ENCODE measurements at regions not wholly inside any gene's neighbourhood (a gene's known extent, or its start where the extent isn't known, plus 50 kb on each side); places are given as distances from the start of the nearest gene placed in this dataset.

DNA sequence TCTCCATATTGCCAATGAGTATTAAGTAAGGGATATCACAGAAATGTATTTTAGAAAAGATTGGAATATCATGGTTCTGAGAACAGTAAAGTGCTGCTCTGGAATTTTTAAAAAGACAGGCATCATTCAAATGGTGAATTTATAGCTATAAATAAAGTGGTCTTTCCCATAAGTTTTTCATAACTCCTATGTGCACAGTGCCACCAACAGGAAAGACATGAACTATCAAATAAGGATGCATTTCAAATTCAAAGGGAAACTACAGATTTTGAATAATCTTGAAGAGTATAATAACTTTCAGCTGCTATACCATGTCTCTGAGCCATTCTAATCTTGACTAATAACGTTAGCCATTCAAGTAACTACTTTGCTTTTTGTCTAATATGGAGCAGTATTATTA, 456.8 kb upstream of the GJE1 start:
- DNase-seq (ENCODE audit: low spot score) = no peak

DNA sequence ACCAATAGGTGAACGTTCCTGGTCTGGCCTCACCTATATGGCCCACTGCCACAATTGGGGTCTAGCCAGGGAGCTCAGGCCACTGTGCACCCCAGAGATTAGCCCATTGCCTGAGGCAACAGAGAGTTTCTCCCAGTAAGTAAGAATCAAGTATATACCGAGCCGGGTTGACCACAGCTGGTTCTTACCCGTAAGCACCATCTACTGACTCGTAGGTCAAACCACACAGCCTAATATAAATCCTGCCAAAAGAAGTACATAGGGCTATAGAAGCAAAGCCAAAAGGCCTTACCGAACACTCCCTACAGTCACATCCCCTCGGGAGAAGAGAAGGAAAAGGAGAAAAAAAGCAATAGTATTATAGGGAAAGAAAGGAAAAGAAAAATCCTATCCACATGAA, 463.6 kb upstream of the GJE1 start:
- DNase-seq (ENCODE audit: low spot score) = no peak

DNA sequence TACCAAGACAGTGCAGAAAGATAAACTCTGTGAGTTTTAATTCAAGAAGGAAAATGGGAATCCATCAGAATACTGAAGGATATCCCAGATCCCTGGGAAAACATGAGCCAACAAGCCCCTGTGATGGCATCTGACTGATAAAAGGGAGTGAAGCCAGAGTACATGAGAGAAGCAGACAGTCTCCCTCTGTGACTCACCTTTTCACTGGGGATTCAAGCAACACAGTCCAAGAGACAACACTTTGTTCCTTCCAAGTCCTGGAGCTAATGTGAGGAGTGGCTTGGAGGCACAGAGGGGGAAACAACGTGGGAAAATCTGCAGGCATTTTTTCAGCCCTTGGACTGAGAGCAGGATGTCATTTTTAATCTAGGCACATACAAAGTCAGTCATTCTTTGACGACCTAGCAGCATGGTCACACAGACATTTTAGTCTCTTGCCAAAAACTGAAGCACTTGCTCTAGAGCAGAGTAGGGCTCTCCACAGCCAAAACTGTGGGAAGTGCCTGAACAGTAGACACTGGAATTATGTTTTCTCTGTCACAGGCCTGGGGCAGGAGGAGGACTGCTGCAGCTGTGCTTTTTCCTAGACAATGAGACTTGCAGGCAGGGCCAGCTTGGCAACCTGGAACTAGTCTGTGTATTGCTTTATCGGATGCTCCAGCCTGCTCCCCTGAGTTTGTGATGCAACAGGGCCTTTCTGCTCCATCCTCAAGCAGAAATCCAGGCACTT, 465.0 kb upstream of the GJE1 start:
- DNase-seq (ENCODE audit: low spot score) = peak; percentile 22

DNA sequence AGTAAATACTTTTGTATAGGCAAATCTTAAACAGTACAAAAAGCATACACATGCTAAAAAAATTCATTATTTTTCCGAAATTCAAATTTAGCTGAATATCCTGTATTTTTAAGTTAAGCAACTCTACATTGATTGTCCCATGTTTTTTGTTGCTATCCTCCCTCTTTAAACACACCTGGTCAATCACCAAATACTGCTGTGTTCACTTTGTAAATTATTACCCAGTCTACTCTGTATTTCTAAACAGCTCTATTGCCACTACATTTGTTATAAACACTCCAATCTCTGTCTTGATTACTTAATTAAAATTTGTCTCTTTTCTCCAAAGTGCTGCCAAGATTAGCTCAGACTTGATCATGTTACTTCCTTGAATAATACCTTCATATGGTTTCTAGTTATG, 466.5 kb upstream of the GJE1 start:
- DNase-seq (ENCODE audit: low spot score) = no peak

DNA sequence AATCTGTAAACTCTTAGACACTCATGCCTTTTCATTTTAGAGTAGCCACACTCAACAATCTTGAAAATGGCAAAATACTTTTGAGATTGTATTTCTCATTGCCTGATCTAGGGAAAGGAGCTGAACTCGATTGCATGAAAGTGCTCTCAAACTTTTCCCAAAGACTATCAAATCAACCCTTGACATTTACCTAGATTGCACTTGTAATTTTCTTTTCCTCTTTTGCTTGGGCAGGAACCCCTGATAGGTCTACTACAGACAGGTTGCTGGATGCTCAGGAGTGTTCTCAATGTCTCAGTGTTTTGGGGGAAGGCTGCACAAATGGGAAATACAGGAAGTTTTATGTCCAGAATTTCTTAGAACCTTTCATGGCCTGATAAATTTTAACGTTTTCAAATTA, 468.0 kb upstream of the GJE1 start:
- no peak for DNase-seq (ENCODE audit: low spot score)

DNA sequence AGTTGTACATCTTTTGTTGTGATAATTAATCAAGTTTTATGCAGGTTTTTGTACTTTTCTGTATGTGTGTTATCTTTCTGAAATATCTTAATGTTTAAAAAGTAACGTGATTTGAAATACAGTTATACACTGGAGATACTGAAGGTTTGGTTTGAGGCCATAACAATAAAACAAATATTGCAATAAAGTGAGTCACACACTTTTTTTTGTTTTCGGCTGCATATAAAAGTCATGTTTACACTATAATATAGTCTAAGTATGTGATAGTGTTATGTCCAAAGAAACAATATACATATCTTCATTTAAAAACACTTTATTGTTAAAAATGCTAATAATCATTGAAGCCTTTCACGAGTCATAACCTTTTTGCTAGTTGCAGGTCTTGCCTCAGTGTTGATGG, 473.1 kb upstream of the GJE1 start:
- DNase-seq (ENCODE audit: low spot score) = no peak

DNA sequence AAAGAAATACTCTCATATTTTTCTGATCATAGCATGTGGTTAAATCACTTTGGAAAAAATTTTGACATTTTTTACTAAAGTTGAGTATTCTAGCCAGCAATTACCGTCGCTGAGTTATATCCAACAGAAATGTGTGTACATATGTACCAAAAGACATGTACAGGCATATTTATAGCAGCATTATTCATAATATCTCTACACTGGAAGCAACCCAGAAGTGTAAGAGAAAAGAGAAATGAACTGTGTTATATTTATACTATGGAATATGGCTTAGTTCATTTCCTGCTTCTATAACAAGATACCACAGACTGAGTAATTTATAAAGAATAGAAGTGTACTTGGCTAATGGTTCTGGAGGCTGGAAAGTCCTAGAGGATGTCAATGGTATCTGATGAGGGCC, 474.0 kb upstream of the GJE1 start:
- DNase-seq (ENCODE audit: low spot score) = no peak

DNA sequence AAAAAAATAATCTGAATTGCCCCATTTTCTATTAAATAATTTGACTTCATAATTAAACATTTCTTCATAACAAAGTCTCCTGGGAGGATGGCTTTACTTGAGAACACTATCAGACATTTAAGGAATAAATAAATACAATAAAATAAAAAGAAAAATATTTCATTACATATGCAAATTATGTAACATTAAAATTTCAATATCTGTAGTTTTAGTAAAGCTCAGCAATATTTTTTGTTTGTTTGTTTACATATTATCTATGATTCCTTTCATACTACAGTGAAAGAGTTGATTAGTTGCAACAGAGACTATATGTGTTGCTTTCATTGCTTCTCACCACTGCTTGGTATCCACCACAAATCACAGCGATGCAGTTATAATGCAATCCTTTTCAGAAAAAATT, 474.9 kb upstream of the GJE1 start:
- DNase-seq (ENCODE audit: low spot score) = no peak

DNA sequence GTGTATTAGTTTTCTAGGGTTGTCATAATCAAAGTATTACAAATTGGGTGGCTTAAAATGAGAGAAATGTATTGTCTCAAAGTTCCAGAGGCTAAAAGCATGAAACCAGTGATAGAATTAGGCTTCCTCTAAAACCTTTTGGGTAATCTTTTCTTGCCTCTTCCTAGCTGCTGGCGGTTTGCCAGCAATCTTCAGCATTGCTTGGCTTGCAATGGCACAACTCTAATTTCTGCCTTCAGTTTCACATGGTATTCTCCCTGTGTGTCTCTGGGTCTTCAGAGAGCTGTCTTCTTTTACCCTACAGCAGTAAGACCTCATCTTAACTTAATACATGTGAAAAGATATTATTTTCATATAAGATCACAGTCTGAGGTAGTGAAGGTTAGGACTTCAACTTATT, 479.1 kb upstream of the GJE1 start:
- no peak for DNase-seq (ENCODE audit: low spot score)

DNA sequence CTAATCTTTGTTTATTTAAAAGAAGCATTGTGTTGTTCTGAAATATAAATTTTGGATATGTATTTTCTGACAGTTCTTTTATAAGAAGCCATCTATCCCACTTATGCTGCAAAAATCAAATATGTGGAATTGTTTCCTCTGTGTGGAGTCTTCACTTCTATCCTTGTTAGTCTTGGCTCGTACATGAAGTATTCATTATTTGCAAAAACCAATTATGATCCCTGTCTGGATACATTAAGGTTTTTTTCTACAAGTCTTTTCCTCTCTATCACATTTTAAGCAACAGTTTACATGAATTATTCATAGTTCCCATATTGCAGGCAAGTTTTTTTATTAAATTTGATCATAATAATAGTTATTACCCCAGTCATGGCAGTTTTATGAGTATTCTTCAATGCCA, 490.8 kb upstream of the GJE1 start:
- DNase-seq (ENCODE audit: low spot score) = no peak

DNA sequence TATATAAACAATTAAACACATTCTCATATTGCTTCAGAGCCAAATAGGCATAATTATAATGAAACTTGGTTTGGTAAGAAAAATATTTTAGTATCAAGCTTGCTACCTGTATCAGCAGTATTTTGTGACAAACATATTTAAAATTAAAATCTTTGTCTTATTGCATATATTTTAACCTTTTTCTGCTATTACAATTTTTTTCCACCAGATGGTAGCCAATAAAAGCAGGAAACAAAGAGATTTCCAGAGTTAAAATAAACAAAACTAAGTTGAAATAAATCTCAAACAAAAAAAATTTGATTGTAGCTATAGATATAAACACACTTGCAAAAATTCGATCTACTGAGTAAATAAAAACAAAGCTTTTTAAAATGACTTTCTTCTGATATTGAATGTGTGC, 491.3 kb upstream of the GJE1 start:
- no peak for DNase-seq (ENCODE audit: low spot score)

DNA sequence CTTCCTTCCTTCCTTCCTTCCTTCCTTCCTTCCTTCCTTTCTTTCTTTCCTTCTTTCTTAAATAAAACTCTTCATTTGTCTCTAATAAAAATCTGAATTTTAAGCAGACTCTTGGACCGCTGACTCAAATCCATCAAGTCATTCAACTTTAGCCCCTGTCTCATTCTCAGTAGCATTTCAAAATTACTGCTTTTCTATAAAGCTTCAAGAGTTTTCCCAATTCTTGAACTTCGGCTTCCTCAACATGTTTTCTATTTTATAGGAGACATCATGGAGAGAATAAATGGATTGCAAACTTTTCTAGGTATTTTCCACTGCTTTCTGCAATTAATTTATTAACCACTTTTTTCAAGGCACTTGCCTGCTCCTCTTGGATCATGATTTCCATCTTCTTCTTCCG, 497.1 kb upstream of the GJE1 start:
- DNase-seq (ENCODE audit: low spot score) = no peak

DNA sequence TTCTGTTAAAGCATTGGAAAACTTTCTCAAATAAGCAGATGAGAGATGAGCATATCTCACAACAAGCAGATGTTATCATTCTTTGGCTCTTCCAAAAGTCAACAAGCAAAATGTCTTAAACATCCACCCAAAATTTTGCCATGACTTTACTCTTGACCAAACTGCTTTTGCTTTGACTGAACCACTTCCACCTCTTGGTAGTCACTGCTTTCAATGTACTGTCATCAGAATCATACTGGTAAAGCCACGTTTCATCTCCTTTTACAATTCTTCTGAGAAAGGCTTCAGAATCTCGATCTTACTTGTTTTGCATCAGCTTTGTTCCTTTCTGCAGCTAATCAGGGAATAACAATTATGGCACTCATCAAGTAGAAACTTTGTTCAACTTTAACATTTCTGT, 498.5 kb upstream of the GJE1 start:
- no peak for DNase-seq (ENCODE audit: low spot score)

DNA sequence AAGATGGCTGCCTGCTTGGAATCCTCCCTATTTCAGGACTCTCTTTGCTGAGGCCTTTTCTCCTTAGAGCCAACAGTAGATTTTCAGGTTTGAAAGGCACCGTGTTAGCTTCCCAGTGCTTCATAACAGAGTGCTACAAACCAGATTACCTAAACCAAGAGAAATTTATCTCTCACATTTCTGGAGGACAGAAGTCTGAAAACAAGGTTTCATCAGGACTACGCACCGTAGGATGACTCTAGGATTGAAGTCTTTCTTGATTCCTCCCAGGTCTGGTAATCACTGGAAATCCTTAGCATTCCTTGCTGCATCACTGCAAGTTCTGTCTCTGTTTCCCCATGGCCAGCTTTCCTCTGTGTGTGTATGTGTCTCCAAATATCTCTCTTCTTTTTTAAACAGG, 508.4 kb upstream of the GJE1 start:
- DNase-seq (ENCODE audit: low spot score) = no peak

DNA sequence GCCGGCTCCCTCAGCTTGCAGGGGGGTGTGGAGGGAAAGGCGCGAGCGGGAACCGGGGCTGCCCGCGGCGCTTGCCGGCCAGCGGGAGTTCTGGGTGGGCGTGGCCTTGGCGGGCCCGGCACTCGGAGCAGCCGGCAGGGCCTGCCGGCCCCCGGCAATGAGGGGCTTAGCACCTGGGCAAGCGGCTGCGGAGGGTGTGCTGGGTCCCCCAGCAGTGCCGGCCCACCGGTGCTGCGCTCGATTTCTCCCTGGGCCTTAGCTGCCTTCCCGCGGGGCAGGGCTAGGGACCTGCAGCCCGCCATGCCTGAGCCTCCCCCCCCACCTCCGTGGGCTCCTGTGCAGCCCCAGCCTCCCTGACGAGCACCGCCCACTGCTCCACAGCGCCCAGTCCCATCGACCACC, 514.5 kb upstream of the GJE1 start:
- no peak for DNase-seq (ENCODE audit: low spot score)

DNA sequence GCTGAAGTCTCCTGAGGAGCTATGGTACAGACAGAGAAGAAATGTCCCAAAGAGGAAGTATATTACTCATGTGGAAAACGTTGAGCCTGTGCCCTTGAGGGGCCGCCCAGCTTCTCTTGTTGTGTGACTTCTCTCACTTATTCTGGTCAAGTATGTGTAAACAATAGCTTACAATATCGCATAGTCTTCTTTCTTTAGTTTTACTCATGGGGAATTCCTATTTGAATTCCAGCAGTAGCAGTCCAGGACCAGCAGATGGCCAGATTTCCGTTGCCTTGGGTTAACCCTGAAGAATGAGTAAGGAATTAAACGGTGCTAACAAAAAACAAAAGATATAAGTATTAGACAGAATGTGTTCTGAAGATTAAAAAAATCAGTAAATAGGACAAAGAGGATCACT, 522.0 kb upstream of the GJE1 start:
- DNase-seq (ENCODE audit: low spot score) = no peak

DNA sequence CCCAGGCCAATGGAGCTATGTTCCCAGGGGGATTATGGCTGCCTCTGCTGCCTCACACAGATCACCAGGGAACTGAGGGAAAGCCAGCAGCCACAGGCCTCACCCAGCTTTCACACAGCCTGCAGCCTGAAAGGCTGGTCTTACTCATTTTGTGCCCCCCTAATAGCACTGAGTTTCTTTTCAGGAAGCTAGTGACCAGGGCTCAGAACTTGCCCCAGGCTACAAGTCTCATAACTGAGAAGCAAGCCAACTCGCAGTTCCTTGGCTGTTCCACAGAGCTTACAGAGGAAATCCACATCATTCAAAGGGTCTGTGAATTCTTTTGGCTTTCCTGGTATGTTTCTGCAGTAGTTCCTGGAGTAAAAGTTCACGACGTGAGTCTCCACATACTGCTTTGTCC, 524.8 kb upstream of the GJE1 start:
- no peak for DNase-seq (ENCODE audit: low spot score)

DNA sequence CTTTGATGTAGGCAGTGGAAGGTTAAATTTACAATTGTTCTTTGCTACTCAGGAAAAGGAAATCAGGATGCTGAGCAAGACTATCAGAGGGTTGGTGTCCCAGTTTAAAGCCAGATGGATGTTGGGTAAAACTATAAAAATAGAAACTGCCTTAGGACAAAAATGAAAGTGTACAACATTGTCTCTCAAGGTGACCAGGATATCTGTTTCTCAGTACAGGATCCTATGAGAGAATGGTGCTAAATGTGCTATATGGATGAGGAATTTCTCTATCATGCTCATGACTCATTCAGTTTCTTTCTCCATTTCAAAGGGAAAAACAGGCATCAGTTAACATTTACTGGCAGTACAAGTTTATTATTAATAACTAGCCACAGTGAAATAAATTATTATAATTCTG, 534.2 kb upstream of the GJE1 start:
- DNase-seq (ENCODE audit: low spot score) = no peak

DNA sequence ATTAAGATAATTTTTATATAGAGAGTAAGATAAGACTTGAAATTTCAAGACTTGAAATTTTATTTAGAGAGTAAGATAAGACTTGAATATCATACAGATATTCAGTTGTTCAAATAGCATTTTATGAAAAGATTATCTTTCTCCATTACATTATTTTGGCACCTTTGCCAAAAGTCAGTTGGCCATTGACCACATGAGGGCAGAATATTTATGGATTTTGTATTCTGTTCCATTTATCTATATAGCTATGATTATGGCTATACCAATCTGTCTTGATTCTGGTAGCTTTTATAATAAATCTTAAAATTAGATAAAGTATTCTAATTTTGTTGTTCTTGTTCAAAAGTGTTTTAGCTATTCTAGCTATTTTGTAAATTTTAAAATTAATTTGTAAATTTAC, 537.9 kb upstream of the GJE1 start:
- DNase-seq (ENCODE audit: low spot score) = no peak

DNA sequence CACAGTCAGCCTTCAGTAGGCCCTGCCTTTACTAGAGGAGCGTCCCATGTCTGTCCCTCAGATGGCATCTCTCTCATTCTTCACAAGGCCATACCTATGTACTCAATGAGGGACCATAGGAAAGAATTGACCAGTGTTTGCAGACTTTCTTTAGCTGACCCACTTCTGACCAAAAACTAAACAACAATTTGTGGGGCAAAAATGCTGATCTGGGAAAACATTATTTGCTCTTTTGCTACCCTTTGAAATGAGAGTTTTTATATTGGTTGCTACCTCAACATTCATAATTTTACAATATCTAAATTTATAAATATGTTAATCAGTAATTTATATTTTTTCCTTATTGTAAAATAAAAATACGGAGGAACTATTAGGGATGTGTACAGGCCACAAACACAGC, 539.4 kb upstream of the GJE1 start:
- no peak for DNase-seq (ENCODE audit: low spot score)

DNA sequence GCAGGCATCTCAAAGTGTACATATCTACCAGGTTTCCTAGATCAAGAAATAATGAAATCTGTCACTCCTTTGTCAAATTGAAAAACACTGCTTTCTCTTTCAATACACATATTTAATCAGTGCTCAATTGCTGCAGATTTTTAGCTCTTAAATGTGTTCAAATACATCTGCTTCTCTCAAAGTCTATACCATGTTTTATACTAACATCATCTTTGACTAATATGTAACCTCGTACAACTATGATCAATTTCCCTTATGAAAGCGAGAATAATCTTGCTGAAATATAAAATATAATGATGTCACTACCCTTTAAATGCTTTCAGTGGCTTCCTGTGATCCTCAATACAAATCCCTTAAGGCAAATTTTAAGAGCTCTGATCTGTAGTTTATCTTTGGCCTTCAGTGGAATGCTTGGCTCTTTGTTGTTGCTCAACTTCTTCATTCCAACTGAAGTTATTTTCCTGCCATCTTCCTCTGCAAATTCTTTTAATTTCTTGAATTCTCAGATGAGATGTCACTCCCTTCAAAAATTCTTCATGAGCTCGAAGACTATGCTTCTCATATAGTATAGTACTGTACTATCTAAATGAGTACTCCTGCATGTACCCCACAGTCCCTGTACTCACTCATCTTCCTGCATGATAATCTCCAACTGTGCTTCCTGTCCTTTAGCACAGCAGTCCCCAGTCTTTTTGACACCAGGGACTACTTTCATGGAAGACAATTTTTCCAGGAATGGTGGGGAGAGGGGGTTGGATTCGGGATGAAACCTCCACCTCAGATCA, 545.1 kb upstream of the GJE1 start:
- DNase-seq (ENCODE audit: low spot score) = no peak

DNA sequence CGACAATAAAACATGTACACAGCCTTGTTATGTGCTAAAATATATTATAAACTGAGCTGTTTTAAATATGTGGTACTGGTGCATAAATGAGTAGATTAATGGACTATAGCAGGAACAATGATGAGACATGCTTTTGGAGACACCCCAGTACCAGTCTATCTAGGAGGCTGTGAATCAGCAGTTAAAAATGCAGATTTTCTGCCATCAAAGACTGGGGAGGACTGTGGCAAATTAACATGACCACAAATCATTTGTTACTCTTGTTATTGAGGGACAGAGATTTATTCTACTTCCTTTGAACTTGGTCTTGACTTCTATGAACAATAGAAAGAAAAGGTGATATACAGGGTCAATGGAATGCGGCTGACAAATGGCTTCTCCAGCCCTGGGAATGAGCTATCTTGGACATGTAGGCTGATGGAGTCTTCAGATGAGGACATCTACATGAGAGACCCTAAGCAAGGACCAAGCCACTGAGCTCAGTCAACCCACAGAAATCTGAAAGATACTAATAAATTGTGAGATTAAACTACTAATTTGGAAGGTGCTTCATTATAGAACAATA, 551.7 kb upstream of the GJE1 start:
- no peak for DNase-seq (ENCODE audit: low spot score)

DNA sequence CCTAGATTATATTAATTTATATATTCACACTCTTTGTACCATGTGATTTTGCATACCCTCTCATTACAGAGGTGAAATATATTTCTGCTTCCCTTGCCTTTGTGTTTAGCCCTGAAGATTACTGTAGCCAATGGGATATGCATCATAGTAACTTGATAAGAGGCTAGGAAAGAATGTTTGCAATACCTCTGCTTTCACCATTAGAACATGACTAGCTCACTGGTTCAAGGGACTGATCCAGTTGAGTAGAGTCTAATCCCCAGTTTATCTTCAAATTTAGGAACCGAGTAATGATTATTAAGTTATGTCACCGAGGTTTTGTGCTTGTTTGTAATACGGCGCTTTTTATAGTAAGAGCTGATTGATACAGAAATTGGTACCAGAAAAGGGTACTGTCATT, 552.6 kb upstream of the GJE1 start:
- DNase-seq (ENCODE audit: low spot score) = no peak

DNA sequence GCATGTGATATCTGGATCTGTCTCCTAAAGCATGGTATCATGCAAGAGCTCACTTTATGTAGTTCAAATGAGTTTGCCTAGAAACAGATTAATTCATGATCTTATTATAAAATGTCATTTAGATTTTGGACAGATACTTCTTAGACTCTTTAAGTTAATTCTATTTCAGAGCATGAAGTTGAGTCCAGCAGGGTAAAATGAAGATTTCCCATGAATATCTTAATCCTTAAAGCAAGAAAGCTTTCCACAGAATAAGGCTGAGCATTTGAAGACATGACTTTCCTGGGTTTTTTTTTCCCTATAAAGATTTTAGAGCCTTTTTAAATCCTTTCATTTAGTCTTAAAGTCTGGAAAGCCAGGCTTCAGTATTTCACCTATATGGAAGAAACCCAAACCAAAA, 556.0 kb upstream of the GJE1 start:
- no peak for DNase-seq (ENCODE audit: low spot score)
